ENCODE measurements at regions not wholly inside any gene's neighbourhood (a gene's known extent, or its start where the extent isn't known, plus 50 kb on each side); places are given as distances from the start of the nearest gene placed in this dataset.

GRCh38 chr16:52068447-52069074 lies 478.4 kb downstream of the TOX3 start (continued):
- TF ChIP-seq ATF7 (IDR thresholded peaks at IDR 0.05) (no peak), ATF7 (CRISPR knock-in tag; IDR thresholded peaks at IDR 0.05) (no peak), NFKBIZ (CRISPR knock-in tag; IDR thresholded peaks at IDR 0.05) (no peak), ZFP91 (CRISPR knock-in tag; IDR thresholded peaks at IDR 0.05; ENCODE audit: borderline replicate concordance) (no peak), MXI1 (IDR thresholded peaks at IDR 0.05; ENCODE audit: borderline replicate concordance, low read depth, low read length) (no peak), ATF4 (CRISPR knock-in tag; IDR thresholded peaks at IDR 0.05) (no peak), POLR2AphosphoS2 (IDR thresholded peaks at IDR 0.05; ENCODE audit: low read depth, low read length) (no peak)
- TF ChIP-seq, protein P1, sequence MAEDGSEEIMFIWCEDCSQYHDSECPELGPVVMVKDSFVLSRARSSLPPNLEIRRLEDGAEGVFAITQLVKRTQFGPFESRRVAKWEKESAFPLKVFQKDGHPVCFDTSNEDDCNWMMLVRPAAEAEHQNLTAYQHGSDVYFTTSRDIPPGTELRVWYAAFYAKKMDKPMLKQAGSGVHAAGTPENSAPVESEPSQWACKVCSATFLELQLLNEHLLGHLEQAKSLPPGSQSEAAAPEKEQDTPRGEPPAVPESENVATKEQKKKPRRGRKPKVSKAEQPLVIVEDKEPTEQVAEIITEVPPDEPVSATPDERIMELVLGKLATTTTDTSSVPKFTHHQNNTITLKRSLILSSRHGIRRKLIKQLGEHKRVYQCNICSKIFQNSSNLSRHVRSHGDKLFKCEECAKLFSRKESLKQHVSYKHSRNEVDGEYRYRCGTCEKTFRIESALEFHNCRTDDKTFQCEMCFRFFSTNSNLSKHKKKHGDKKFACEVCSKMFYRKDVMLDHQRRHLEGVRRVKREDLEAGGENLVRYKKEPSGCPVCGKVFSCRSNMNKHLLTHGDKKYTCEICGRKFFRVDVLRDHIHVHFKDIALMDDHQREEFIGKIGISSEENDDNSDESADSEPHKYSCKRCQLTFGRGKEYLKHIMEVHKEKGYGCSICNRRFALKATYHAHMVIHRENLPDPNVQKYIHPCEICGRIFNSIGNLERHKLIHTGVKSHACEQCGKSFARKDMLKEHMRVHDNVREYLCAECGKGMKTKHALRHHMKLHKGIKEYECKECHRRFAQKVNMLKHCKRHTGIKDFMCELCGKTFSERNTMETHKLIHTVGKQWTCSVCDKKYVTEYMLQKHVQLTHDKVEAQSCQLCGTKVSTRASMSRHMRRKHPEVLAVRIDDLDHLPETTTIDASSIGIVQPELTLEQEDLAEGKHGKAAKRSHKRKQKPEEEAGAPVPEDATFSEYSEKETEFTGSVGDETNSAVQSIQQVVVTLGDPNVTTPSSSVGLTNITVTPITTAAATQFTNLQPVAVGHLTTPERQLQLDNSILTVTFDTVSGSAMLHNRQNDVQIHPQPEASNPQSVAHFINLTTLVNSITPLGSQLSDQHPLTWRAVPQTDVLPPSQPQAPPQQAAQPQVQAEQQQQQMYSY (CRISPR knock-in tag; IDR thresholded peaks at IDR 0.05), result no peak
